ENCODE measurements at regions not wholly inside any gene's neighbourhood (a gene's known extent, or its start where the extent isn't known, plus 50 kb on each side); places are given as distances from the start of the nearest gene placed in this dataset.

DNA sequence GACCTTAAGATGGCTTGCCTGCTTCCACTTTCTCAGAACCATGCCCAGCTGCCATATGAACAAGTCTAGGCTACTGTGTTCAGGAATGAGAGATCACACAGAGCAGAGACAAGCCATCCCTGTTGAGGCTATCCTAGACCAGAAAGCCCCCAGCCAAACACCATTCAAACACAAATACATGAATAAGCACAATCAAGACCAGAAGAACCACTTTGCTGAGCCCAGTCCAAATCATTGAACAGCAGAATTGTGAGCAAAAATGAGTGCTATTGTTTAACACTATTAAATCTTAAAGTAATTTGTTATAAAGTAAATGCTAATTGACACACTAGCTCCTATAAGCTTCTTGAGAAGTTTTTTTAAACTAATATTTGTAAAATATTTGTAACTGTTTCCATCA lies 79.0 kb upstream of the LYZL1 start:
- TF ChIP-seq, protein P1, sequence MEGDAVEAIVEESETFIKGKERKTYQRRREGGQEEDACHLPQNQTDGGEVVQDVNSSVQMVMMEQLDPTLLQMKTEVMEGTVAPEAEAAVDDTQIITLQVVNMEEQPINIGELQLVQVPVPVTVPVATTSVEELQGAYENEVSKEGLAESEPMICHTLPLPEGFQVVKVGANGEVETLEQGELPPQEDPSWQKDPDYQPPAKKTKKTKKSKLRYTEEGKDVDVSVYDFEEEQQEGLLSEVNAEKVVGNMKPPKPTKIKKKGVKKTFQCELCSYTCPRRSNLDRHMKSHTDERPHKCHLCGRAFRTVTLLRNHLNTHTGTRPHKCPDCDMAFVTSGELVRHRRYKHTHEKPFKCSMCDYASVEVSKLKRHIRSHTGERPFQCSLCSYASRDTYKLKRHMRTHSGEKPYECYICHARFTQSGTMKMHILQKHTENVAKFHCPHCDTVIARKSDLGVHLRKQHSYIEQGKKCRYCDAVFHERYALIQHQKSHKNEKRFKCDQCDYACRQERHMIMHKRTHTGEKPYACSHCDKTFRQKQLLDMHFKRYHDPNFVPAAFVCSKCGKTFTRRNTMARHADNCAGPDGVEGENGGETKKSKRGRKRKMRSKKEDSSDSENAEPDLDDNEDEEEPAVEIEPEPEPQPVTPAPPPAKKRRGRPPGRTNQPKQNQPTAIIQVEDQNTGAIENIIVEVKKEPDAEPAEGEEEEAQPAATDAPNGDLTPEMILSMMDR (IDR thresholded peaks at IDR 0.05; ENCODE audit: low read depth, low read length, poor library complexity, severe bottlenecking) = no peak
- TF ChIP-seq EZH2phosphoT487 (IDR thresholded peaks at IDR 0.05; ENCODE audit: borderline replicate concordance, low read length) = no peak

Measured in DOHH2 (cell line).